ENCODE measurements at regions not wholly inside any gene's neighbourhood (a gene's known extent, or its start where the extent isn't known, plus 50 kb on each side); places are given as distances from the start of the nearest gene placed in this dataset.

- Histone ChIP-seq H3K4me2 (ENCODE audit: low read length) (no peak overlapping the region), H3K9me3 (ENCODE audit: low read length) (no peaks in the 10 kb centered on the region)
- TF ChIP-seq EP300 (conservative IDR thresholded peaks at IDR 0.05; ENCODE audit: poor library complexity, severe bottlenecking) (no peak), POLR2AphosphoS5 (IDR thresholded peaks at IDR 0.05) (no peak), SMC3 (conservative IDR thresholded peaks at IDR 0.05; ENCODE audit: poor library complexity) (no peak), CTCF (IDR thresholded peaks at IDR 0.05; ENCODE audit: poor library complexity, severe bottlenecking) (no peak), TAF1 (IDR thresholded peaks at IDR 0.05; ENCODE audit: low read depth) (no peak), RAD21 (conservative IDR thresholded peaks at IDR 0.05) (no peak), MXI1 (conservative IDR thresholded peaks at IDR 0.05; ENCODE audit: poor library complexity, severe bottlenecking) (no peak), EZH2 (IDR thresholded peaks at IDR 0.05; ENCODE audit: borderline replicate concordance, insufficient read depth, low read length, poor library complexity, severe bottlenecking) (no peak), REST (IDR thresholded peaks at IDR 0.05; ENCODE audit: borderline replicate concordance) (no peak)
Measured at GRCh38 chr2:16513626-16514025, 152.0 kb downstream of the CYRIA start.

GRCh38 chr2:16511041-16511440, 154.6 kb downstream of the CYRIA start:
- Histone ChIP-seq H3K4me2 (ENCODE audit: low read length) (no peak overlapping the region), H3K9me3 (ENCODE audit: low read length) (no peaks in the 10 kb centered on the region), H4K20me1 (ENCODE audit: insufficient read depth) (no peaks in the 10 kb centered on the region), H2AFZ (ENCODE audit: low read depth, low read length) (no peak overlapping the region), H3K4me3 (ENCODE audit: low read length) (no peak overlapping the region), H3F3A (ENCODE audit: insufficient read depth, low read length, poor library complexity, severe bottlenecking) (no peaks in the 10 kb centered on the region), H3K27me3 (ENCODE audit: insufficient read depth, low read depth, low read length) (no peaks in the 10 kb centered on the region), H3K36me3 (ENCODE audit: insufficient read depth, low read length) (no peaks in the 10 kb centered on the region), H3K9me2 (ENCODE audit: insufficient read depth, low read length) (no peaks in the 10 kb centered on the region), H3K27ac (ENCODE audit: low read length) (no peak overlapping the region), H3K79me2 (replicated peaks; ENCODE audit: insufficient read depth, low read length) (no peaks in the 10 kb centered on the region), H3K9ac (ENCODE audit: low read length) (no peak overlapping the region)
- TF ChIP-seq CTCF (IDR thresholded peaks at IDR 0.05; ENCODE audit: poor library complexity, severe bottlenecking) (no peak), MXI1 (conservative IDR thresholded peaks at IDR 0.05; ENCODE audit: poor library complexity, severe bottlenecking) (no peak), SMC3 (conservative IDR thresholded peaks at IDR 0.05; ENCODE audit: poor library complexity) (no peak), EZH2 (IDR thresholded peaks at IDR 0.05; ENCODE audit: borderline replicate concordance, insufficient read depth, low read length, poor library complexity, severe bottlenecking) (no peak), EP300 (conservative IDR thresholded peaks at IDR 0.05; ENCODE audit: poor library complexity, severe bottlenecking) (no peak), RAD21 (conservative IDR thresholded peaks at IDR 0.05) (no peak), REST (IDR thresholded peaks at IDR 0.05; ENCODE audit: borderline replicate concordance) (no peak), POLR2AphosphoS5 (IDR thresholded peaks at IDR 0.05) (no peak), TAF1 (IDR thresholded peaks at IDR 0.05; ENCODE audit: low read depth) (no peak)

More at GRCh38 chr2:16513626-16514025, 152.0 kb downstream of the CYRIA start:
- Histone ChIP-seq H3F3A (ENCODE audit: insufficient read depth, low read length, poor library complexity, severe bottlenecking) (no peaks in the 10 kb centered on the region), H3K36me3 (ENCODE audit: insufficient read depth, low read length) (no peaks in the 10 kb centered on the region), H3K4me3 (ENCODE audit: low read length) (no peak overlapping the region), H2AFZ (ENCODE audit: low read depth, low read length) (no peak overlapping the region), H3K9ac (ENCODE audit: low read length) (no peak overlapping the region), H3K27ac (ENCODE audit: low read length) (no peak overlapping the region), H3K79me2 (replicated peaks; ENCODE audit: insufficient read depth, low read length) (no peaks in the 10 kb centered on the region), H4K20me1 (ENCODE audit: insufficient read depth) (no peaks in the 10 kb centered on the region), H3K27me3 (ENCODE audit: insufficient read depth, low read depth, low read length) (no peaks in the 10 kb centered on the region), H3K9me2 (ENCODE audit: insufficient read depth, low read length) (no peaks in the 10 kb centered on the region)
